OCI-LY1 (cell line): ENCODE measurements at regions not wholly inside any gene's neighbourhood (a gene's known extent, or its start where the extent isn't known, plus 50 kb on each side); places are given as distances from the start of the nearest gene placed in this dataset.

Experiments
- EZH2 ChIP-seq: fragments of 200-600 bp; sonication (generic), shearing (Covaris generic); IDR thresholded peaks from 2 replicates; pipeline ENCODE4 v1.8.0; 2017; ENCODE audit warnings: borderline replicate concordance, mixed run types, mild to moderate bottlenecking, antibody characterized with exemption, low read length, moderate library complexity, mixed read lengths
- TF ChIP-seq, protein P1 (sequence below): fragments of 200-600 bp; sonication (generic), shearing (Covaris generic); IDR thresholded peaks from 2 replicates; pipeline ENCODE4 v1.5.1; 2017; ENCODE audit warnings: mild to moderate bottlenecking, antibody characterized with exemption, low read length, moderate library complexity, mixed read lengths

DNA sequence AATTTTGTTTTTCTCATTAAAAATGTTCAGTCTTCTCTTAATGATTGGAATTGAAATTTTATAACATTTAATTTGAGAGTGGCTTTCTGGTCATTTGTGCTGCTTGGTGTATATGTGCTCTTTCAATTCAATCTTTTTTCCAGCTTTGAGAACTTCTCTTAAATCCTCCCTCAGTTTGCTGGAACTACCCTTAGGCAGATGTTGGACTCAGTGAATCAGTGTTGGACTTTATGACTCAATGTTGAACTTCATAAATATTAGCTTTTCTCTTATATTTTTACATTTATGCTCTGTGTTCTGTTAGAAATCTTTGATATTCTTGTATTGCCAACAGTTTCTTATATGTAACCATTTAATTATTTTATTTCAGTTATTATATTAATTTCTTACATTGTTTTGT, 935.5 kb upstream of the FBXO33 start:
- no peak for TF ChIP-seq EZH2
- TF ChIP-seq, protein P1, sequence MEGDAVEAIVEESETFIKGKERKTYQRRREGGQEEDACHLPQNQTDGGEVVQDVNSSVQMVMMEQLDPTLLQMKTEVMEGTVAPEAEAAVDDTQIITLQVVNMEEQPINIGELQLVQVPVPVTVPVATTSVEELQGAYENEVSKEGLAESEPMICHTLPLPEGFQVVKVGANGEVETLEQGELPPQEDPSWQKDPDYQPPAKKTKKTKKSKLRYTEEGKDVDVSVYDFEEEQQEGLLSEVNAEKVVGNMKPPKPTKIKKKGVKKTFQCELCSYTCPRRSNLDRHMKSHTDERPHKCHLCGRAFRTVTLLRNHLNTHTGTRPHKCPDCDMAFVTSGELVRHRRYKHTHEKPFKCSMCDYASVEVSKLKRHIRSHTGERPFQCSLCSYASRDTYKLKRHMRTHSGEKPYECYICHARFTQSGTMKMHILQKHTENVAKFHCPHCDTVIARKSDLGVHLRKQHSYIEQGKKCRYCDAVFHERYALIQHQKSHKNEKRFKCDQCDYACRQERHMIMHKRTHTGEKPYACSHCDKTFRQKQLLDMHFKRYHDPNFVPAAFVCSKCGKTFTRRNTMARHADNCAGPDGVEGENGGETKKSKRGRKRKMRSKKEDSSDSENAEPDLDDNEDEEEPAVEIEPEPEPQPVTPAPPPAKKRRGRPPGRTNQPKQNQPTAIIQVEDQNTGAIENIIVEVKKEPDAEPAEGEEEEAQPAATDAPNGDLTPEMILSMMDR, result no peak
